ENCODE measurements at regions not wholly inside any gene's neighbourhood (a gene's known extent, or its start where the extent isn't known, plus 50 kb on each side); places are given as distances from the start of the nearest gene placed in this dataset.

DNA sequence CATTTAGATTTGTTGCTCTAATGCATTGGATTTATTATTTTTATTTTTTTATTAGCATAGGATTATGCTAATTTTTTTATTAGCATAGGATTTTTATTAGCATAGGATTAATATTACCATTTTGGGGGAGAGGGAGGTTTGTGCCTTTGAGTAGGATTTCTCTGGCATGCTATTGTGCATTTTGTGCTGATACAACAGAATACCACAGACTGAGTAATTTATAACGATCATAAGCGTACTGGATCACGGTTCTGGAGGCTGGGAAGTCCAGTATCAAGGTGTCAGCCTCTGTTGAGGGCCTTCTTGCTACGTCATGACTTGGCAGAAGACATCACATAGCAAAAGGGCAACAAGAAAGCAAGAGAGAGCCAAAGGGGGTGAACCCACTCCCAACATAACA is 187.5 kb downstream of the XPNPEP1 start:
- TF ChIP-seq EZH2 (IDR thresholded peaks at IDR 0.05; ENCODE audit: low read depth, unreplicated experiment): no peak
- TF ChIP-seq, protein P1, sequence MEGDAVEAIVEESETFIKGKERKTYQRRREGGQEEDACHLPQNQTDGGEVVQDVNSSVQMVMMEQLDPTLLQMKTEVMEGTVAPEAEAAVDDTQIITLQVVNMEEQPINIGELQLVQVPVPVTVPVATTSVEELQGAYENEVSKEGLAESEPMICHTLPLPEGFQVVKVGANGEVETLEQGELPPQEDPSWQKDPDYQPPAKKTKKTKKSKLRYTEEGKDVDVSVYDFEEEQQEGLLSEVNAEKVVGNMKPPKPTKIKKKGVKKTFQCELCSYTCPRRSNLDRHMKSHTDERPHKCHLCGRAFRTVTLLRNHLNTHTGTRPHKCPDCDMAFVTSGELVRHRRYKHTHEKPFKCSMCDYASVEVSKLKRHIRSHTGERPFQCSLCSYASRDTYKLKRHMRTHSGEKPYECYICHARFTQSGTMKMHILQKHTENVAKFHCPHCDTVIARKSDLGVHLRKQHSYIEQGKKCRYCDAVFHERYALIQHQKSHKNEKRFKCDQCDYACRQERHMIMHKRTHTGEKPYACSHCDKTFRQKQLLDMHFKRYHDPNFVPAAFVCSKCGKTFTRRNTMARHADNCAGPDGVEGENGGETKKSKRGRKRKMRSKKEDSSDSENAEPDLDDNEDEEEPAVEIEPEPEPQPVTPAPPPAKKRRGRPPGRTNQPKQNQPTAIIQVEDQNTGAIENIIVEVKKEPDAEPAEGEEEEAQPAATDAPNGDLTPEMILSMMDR (conservative IDR thresholded peaks at IDR 0.05; ENCODE audit: low read depth in 2 of 2): no peak
- TF ChIP-seq JUNB (IDR thresholded peaks at IDR 0.05; ENCODE audit: unreplicated experiment): no peak
- TF ChIP-seq POLR2AphosphoS5 (IDR thresholded peaks at IDR 0.05; ENCODE audit: low read depth): no peak

Measured in GM23338 (cell line).